T-helper 9 cell (primary cell): ENCODE measurements at regions not wholly inside any gene's neighbourhood (a gene's known extent, or its start where the extent isn't known, plus 50 kb on each side); places are given as distances from the start of the nearest gene placed in this dataset.
"Not testable (repeated sequence)": the region's sequence is repeated elsewhere in the genome, so short reads cannot be mapped to it uniquely, and the experiment has no call there.

ENCODE experiments used
- DNase-seq: peaks from one replicate; pipeline ENCODE4 v3.0.0-alpha.2; 2020

DNA sequence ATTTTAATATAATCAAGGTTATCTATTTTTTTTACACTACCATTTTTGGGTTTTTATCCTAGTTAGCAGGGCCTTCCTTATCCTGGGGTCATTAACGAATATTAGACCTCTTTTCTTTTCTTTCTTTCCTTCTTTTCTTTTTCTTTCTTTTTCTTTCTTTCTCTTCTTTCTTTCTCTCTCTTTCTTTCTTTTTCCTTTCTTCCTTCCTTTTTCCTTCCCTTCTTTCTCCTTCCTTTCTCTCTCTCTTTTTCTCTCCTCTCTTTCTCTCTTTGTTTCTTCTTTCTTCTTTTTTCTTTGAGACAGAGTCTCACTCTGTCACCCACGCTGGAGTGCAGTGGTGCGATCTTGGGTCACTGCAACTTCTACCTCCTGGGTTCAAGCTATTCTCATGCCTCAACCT lies 120.4 kb upstream of the PDE7B start:
- no peak for DNase-seq

DNA sequence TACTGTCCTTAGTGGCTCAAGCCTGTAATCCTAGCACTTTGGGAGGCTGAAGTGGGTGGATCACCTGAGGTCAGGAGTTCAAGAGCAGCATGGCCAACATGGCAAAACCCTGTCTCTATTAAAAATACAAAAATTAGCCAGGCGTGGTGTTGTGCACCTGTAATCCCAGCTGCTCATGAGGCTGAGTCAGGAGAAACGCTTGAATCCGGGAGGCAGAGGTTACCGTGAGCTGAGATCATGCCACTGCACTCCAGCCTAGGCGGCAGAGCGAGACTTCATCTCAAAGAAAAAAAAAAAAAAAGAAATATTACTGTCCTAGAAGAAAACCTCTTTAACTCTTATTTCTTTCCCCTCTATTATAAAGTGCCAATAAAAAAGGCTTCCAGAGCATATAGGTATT lies 115.2 kb upstream of the PDE7B start:
- DNase-seq, result not testable (repeated sequence)

DNA sequence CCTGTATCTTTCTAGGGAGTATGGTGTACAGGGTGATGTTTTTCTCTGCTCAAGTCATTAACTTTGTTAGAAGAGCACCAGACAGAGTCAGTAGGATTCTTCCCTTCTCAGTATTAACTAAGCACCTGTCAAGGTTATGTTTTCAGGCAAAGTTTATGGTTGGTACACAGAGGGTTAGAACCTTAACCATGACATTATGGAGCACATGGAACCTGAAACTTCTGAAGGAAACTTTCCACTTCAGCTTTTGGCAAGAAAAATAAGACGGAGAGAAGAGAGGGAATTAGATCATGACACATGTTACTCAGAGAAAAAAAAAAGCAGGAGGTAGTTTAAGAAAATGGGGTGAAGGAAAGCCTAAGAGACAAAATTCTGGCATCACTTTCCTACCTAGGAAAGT lies 112.9 kb upstream of the PDE7B start:
- DNase-seq, result no peak

DNA sequence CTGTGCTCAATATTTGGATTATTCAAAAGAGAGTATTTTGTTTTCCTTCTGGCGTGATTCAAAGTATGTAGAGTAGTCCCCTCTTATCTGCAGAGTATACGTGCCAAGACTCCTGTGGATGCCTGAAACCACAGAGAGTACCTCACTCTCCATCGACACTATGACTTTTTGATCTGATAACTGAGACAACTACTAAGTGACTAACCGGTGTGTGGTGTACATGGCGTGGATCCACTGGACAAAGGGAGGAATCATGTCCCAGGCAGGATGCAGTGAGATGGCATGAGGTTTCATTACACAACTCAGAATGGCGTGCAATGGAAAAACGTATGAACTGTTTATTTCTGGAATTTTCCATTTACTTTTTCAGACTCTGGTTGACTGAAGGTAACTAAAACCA lies 112.2 kb upstream of the PDE7B start:
- no peak for DNase-seq

DNA sequence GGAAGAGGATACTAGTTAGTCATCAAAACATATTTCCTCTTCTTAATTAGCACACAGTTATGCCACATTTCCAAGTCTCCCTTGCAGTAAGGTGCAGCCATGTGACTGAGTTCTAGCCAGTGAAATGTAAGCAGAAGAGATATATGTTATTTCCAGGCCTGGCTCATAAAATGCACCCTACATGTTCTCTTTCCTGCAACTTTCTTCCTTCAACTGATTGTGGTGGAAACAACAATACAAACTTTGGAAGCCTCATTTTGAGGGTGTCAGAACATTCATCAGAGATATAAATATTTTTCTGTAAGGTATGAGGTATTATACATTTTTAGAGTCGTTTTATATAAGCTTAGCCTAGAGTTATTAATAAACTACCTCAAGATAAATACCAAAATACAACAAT lies 110.9 kb upstream of the PDE7B start:
- no peak for DNase-seq

DNA sequence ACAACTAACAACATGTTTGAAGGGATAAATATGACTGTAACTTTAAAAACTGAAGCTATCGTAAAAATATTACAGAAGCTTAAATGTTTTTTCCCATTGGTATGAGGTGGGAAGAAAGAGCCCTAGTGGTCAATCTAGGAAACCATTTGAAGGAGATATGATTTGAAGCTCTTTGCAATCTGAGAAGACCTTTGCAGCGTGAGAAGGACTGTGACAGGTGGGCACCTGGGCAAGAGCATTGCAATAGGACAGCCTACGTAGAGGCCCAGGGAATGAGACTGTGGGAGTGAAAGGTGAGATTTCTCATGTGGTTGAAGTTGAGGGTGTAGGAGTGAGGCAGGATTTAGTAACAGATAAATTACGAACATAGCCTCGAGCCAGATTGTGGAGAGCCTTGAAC lies 108.0 kb upstream of the PDE7B start:
- no peak for DNase-seq

DNA sequence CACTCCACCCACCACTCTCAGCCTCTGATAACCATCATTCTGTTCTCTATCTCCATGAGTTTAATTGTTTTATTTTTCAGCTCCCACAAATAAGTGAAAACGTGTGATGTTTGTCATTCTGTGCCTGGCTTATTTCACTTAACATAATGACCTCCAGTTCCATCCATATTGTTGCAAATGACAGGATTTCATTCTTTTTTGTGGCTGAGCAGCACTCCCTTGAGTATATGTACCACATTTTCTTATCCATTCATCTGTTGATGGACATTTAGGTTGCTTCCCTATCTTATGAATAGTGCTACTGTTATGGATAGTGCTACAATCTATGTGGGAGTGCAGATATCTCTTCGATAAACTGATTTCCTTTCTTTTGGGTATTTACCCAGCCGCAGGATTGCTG lies 103.3 kb upstream of the PDE7B start:
- no peak for DNase-seq

DNA sequence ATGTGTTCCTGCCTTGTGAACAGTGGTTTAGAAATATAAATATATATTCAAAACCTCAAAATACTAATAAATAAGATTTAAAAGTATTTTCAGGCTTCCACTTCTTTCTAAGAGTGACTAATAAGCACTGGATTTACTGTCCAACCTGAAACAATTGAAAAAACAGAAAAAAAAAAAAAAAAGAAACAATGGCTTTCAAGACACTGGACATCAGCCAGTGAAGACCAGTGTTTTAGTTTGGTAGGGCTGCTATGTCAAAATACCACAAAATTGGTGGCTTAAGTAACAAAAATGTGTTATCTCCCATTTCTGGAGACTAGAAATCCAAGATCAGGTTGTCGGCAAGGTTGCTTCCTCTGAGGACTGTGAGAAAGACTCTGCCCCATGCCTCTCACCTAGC lies 101.4 kb upstream of the PDE7B start:
- no peak for DNase-seq

DNA sequence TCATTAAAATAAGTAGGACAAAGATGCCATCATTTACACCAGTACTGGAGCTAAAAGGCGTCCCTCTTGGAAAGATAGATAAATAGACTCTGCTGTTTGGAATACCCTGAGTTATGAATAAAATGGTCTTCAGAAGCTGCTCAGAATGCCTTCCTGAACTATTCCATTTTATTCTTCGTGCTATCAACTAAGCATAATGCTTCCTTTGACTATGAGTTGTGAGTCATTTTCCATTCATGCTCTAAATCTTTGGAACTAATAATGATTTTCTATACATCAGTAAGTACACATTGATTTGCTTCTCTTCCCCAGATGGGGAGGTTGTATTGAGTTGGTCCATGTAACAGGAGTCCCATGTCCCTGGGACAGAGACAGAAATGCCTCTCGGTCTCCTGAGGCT lies 98.3 kb upstream of the PDE7B start:
- DNase-seq, result no peak

DNA sequence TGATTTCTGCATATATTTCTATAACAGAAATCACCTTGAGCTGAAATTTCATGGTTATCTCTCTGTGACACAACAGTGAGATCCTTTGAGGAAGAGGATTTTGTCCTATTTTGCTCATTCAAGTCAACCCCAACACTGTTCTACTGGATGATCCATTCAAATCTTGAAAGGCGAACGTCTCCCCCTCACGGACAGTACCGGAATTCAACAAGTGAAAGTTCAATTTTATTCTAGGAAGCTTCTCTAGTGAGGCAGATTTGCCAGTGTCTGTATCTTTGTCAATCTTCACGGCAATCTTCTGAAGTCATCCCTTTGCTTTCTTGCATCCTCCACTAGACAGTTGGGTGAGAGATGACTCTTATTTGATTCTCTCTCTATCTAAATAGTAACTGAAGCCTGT lies 91.7 kb upstream of the PDE7B start:
- DNase-seq, result no peak

DNA sequence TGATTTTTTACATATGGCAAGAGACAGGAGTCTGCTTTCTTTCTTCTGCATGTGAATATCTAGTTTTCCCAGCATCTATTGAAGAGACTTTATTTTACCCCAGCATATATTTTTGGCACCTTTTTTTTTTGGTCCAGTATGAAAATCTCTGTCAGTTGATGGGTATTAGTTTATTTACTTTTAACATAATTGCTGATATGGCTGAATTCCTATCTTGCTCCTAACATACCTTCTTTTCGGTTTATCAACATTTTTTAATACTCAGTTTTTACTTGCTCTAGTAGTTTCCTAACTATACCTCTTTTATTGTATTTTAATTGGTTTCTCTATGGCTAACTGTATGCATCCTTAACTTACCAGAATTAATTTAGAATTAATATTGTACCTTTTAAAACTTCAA lies 77.5 kb upstream of the PDE7B start:
- DNase-seq, result no peak

DNA sequence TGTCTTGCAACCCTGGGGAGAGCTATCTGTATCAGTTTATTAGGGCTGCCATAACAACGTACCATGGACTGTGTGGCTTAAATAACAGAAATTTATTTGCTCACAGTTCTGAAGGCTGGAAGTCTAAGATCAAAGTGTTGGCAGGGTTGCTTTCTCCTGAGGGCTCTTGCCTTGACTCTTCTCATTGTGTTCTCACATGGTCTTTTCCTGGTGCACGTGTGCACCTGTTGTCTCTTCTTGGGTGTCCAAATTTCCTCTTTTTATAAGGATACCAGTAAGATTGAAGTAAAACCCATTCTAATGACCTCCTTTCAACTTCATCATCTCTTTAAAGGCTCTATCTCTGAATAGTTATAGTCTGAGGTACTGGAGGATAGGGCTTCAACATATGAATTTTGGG lies 72.3 kb upstream of the PDE7B start:
- DNase-seq, result no peak

DNA sequence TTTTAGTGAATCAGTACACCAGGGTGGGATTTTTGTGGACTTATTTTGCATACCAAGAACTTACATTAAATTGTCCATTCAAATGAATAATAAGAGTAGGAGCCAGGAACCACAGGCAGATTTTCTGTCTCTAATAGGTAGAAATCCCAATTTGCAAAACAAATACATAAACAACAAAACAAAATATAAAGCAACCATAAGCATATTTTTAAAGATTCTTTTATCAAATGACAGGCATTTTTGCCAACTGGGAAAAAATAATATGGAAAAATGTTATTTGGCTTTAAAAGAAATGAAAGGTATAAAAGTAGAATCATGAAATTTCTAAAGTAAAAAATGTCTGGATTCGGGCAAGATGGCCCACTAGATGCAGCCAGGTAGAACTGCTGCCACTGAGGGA lies 71.2 kb upstream of the PDE7B start:
- no peak for DNase-seq

DNA sequence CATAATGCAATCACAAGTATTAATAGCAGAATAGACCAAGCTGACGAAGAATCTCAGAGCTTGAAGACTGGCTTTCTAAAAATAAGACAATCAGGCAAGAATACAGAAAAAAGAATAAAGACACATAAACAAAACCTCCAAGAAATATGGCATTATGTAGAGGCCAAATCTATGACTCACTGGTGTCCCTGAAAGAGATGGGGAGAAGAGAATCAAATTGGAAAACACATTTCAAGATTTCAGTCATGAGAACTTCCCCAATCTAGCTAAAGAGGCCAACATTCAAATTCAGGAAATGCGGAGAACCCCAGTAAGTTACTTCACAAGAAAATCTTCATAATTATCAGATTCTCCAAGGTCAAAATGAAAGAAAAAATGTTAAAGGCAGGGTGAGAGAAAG lies 69.0 kb upstream of the PDE7B start:
- DNase-seq, result no peak

DNA sequence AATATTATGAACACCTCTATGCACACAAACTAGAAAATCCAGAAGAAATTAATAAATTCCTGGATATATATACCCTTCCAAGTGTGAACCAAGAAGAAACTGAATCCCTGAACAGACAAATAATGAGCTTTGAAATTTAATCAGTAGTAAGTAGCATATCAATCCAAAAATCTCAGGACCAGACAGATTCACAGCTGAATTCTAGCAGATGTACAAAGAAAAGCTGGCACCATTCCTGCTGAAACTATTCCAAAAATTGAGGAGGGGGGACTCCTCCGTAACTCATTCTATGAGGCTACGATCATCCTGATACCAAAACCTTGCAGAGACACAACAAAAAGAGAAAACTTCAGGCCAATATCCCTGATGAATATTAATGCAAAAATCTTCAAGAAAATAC lies 67.0 kb upstream of the PDE7B start:
- DNase-seq, result no peak

DNA sequence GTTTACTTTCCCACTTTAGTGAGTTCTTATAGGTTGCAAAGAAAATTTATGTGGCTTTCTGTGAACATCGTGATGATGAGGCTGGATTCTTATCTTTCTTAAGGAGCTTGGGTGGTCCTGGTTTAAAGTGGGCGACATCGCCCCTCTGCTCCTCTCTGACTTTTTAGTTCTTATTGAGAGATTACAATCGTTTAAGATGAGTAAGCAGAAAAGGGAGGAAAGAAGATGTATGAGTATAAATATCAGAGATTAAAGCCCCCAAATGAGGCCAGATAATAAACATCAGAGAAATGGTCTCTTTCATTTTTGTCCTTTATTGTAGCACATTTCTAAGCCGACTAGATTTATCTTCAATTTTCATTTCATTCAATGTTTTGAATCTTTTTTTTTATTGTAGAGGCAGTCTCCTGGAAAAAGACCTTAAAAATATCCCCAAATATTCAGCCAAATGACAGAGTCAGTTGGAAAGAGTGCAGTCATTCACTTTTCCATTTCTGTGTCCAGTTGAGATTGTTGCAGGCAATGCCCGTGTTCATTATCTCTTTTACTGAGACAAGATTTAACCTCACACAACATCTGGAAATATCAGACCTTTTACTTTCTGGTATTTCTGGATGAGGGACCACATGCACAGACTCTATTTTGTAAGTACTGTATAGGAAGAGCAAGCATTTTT lies 62.0 kb upstream of the PDE7B start:
- DNase-seq, result no peak

DNA sequence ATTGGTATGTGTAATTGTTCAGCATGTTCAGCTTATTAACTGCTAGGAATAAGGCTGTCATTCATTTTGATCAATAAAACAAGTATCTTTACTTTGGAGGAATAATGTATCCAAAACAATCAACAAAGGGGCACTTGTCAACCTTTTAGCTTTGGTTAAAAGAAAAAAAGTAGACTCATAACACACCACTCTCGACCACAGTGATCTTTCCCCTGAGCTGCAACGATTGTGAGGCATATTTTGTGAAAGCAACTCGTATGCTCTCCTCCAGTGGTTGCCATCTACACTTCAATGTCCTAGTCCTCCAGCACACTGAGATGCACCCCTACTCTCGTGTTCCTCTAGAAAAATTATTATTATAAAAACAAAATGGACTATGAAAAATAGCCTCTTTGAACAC lies 60.1 kb upstream of the PDE7B start:
- DNase-seq, result no peak

DNA sequence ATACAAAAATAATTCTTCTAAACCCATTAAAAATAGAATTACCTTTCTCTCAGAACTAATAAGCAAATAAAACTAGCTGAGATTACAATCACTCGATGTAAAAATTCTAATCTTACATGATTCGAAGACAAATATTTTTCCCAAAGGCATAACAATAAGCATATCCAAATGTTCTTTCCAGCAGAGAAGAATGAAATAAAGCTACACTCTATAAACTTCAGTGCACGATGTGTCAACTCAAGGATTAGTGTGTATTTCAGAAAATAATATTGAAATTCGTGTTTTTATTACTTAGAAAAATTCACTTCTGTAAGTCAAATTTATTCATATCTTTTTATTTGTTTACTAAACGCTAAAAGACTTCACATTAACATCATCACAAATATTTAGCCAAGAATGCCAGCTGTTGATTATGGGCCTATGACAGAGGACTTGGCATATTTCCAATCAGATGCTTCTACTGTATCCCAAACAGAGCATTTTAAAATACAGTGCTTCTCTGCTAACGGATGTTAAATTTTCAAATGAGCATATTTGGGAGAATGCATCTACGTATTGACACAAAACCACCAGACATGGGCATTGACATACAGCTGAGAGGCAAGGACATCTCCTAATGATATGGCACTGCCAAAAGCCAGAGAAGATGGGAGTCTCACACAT lies 54.7 kb upstream of the PDE7B start:
- DNase-seq, result no peak

DNA sequence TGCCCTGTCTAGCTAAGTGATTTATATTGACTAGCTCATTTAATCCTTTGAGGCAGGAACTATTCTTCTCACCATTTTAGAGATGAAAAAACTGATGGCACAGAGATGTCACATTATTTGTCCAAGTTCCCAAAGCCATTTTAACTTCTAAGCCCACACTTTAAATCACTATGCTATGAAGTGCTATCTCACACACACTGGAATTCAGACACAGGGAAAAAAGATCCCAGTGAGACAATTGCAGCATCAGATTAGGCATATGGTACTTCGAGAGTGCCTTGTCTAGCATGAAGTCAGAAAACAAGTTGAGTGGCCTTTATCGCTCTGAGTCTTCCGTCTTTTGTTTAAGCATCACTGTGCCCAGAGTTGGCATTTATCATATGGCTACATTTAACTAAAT lies 54.1 kb upstream of the PDE7B start:
- no peak for DNase-seq

DNA sequence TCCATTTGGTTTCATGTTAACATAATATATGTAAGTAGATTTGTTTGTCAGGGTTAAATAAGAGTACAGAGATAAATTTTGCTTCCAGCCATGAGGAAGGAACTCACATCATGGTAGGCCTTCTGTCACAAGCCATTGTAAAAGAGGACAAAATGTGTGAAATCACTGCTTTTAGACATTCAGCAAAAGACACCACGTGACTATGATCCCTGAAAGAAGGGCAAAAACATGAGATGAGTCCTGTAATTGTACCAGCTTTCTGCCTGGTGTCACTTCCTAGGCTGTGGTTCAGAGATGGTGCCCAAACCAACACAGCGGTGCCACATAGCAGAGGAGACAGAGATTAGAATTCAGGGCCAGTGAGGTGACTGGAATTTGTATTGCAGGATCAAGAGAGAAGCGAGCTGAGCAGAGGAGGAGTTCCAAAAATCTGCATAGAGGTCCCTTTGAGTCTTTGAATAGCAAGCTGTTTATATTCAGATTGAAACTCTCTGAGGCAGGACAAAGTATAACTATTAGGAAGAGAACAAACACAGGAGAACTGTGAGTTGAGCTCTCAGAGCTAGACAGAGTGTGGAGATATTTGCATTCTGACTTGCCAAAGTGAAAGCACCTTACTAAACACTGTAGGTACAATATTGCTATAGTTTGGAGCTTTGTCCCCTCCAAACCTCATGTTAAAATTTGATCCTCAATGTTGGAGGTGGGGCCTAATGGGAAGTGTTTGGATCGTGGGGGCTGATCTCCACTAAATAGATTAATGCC lies 52.6 kb upstream of the PDE7B start:
- no peak for DNase-seq
